ENCODE measurements at regions not wholly inside any gene's neighbourhood (a gene's known extent, or its start where the extent isn't known, plus 50 kb on each side); places are given as distances from the start of the nearest gene placed in this dataset.

GRCh38 chr7:26590709-26591108 is 273.7 kb downstream of the SKAP2 start:
- Mint-ChIP-seq H3K27me3 (ENCODE audit: low read depth) (peaks cover 30% of the 10 kb centered on the region), H3K4me1 (ENCODE audit: low read depth) (no peaks in the 10 kb centered on the region), H3K36me3 (ENCODE audit: low read depth) (no peaks in the 10 kb centered on the region), H3K27ac (ENCODE audit: unreplicated experiment) (no peak overlapping the region), H3K4me3 (ENCODE audit: unreplicated experiment) (no peak overlapping the region), H3K9me3 (ENCODE audit: low read depth) (no peaks in the 10 kb centered on the region)
- TF ChIP-seq CTCF (IDR thresholded peaks at IDR 0.05): no peak
- DNase-seq (ENCODE audit: low spot score): no peak

- H3K4me1 Mint-ChIP-seq (ENCODE audit: low read depth): no peaks in the 10 kb centered on the region
- H3K27me3 Mint-ChIP-seq (ENCODE audit: low read depth): peaks cover 25% of the 10 kb centered on the region
- DNase-seq (ENCODE audit: low spot score): no peak
- no peaks in the 10 kb centered on the region for H3K9me3 Mint-ChIP-seq (ENCODE audit: low read depth)
- TF ChIP-seq CTCF (IDR thresholded peaks at IDR 0.05): no peak
- H3K27ac Mint-ChIP-seq (ENCODE audit: unreplicated experiment): no peak overlapping the region
- H3K4me3 Mint-ChIP-seq (ENCODE audit: unreplicated experiment): no peak overlapping the region
- H3K36me3 Mint-ChIP-seq (ENCODE audit: low read depth): no peaks in the 10 kb centered on the region
Measured at GRCh38 chr7:26592011-26592410, 272.4 kb downstream of the SKAP2 start.

GRCh38 chr7:26593393-26593792 is 271.0 kb downstream of the SKAP2 start:
- no peak for TF ChIP-seq CTCF (IDR thresholded peaks at IDR 0.05)
- peaks cover 31% of the 10 kb centered on the region for H3K27me3 Mint-ChIP-seq (ENCODE audit: low read depth)
- no peak for DNase-seq (ENCODE audit: low spot score)
- no peaks in the 10 kb centered on the region for H3K9me3 Mint-ChIP-seq (ENCODE audit: low read depth)
- H3K27ac Mint-ChIP-seq (ENCODE audit: unreplicated experiment): no peak overlapping the region
- no peaks in the 10 kb centered on the region for H3K36me3 Mint-ChIP-seq (ENCODE audit: low read depth)
- H3K4me1 Mint-ChIP-seq (ENCODE audit: low read depth): no peaks in the 10 kb centered on the region
- no peak overlapping the region for H3K4me3 Mint-ChIP-seq (ENCODE audit: unreplicated experiment)

GRCh38 chr7:26593896-26594295 is 270.5 kb downstream of the SKAP2 start:
- Mint-ChIP-seq H3K9me3 (ENCODE audit: low read depth) (no peaks in the 10 kb centered on the region), H3K36me3 (ENCODE audit: low read depth) (no peaks in the 10 kb centered on the region), H3K4me1 (ENCODE audit: low read depth) (no peaks in the 10 kb centered on the region), H3K27ac (ENCODE audit: unreplicated experiment) (no peak overlapping the region), H3K4me3 (ENCODE audit: unreplicated experiment) (no peak overlapping the region), H3K27me3 (ENCODE audit: low read depth) (peaks cover 34% of the 10 kb centered on the region)
- TF ChIP-seq CTCF (IDR thresholded peaks at IDR 0.05): no peak
- no peak for DNase-seq (ENCODE audit: low spot score)

GRCh38 chr7:26594553-26594952 is 269.8 kb downstream of the SKAP2 start:
- Mint-ChIP-seq H3K4me3 (ENCODE audit: unreplicated experiment) (no peak overlapping the region), H3K27me3 (ENCODE audit: low read depth) (peaks cover 34% of the 10 kb centered on the region), H3K9me3 (ENCODE audit: low read depth) (no peaks in the 10 kb centered on the region), H3K36me3 (ENCODE audit: low read depth) (no peaks in the 10 kb centered on the region), H3K4me1 (ENCODE audit: low read depth) (no peaks in the 10 kb centered on the region), H3K27ac (ENCODE audit: unreplicated experiment) (no peak overlapping the region)
- no peak for TF ChIP-seq CTCF (IDR thresholded peaks at IDR 0.05)
- DNase-seq (ENCODE audit: low spot score): no peak

Measured in chondrocyte (in vitro differentiated cells).